Right hindlimb (tissue), 1 donor: ENCODE measurements at regions not wholly inside any gene's neighbourhood (a gene's known extent, or its start where the extent isn't known, plus 50 kb on each side); places are given as distances from the start of the nearest gene placed in this dataset.

Experiments
- DNase-seq: peaks from one replicate; pipeline ENCODE4 v3.0.0-alpha.2; 2018

- DNase-seq = no peak
These were observed 223.2 kb upstream of the FOXF1 start for GRCh38 chr16:86286991-86287663.

GRCh38 chr16:86287664-86288201 lies 222.6 kb upstream of the FOXF1 start:
- no peak for DNase-seq

DNA sequence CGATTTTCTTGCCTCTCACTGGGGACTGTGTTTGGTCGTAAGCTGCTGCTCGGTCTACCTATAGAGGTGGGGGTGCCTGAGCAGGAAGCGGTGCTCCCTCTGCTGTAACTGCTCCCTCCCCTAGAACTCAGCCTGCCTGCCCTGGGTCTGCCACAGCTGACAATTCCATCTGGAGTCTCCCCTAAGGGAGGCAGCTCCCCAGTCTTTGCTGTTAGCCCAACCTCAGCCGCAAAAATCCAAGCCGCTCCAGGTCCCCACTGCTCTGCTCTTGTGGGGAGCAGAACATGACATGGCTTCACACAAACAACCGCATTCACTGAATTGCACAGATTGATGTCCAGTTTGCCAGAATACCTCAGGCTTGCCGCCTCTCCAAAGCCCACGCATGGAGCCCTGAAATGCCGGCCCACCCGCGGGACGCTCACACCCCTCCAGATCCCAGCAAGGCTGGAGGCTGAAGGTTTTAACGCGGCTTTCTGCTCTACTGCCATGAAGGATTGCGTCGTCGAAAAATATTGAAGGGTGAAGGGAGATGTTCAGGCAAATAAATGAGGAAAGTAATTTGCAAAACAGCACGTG lies 221.5 kb upstream of the FOXF1 start:
- no peak for DNase-seq

- DNase-seq = no peak
These were observed 221.0 kb upstream of the FOXF1 start for GRCh38 chr16:86289304-86289703.

GRCh38 chr16:86289907-86290306 lies 220.4 kb upstream of the FOXF1 start:
- no peak for DNase-seq

DNA sequence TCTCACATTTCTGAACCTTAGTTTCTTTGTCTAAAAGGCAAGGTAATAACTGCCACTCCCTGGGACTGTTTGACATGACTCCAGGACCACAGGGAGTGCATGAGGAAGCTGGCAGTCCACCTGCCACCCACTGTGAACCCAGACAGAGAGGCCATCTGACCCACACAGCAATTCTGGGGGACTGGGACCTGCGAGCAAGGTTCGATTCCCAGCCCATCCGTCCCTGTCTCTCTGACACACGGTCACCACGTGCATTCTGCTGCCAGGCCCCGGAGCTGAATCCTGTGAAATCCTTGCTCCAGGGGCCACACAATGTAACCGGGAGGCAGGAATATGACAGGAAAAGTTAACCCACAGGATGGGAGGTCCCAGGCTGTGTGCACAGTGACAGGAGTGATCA lies 218.8 kb upstream of the FOXF1 start:
- no peak for DNase-seq

- DNase-seq = no peak
These were observed 218.1 kb upstream of the FOXF1 start for GRCh38 chr16:86292171-86292775.

DNA sequence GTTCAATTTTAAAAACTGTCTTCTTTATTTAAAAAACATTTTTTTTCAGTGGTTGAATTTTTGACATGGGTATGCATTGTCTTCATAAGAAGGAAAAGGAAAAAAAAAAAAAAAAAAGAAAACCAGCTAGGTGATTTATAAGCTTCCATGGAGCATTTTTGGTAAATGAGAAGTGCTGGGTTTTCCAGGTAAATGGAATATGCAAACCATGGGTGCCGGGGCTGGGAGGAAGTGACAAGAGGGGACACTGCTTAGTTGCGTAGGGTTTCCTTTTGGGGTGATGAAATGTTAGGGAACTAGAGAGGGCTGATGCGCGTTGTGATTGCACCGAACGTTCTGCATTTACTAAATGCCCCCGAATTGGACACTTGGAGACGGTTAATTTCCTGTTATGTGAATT lies 217.4 kb upstream of the FOXF1 start:
- DNase-seq = no peak

- DNase-seq = no peak
These were observed 216.4 kb upstream of the FOXF1 start for GRCh38 chr16:86293906-86294305.

- DNase-seq = no peak
These were observed 215.7 kb upstream of the FOXF1 start for GRCh38 chr16:86294535-86295196.

- DNase-seq = no peak
These were observed 214.1 kb upstream of the FOXF1 start for GRCh38 chr16:86296256-86296655.

GRCh38 chr16:86297391-86297790 lies 212.9 kb upstream of the FOXF1 start:
- no peak for DNase-seq

GRCh38 chr16:86297866-86298757 lies 212.2 kb upstream of the FOXF1 start:
- DNase-seq = no peak

- no peak for DNase-seq
These were observed 211.6 kb upstream of the FOXF1 start for GRCh38 chr16:86298758-86299134.

DNA sequence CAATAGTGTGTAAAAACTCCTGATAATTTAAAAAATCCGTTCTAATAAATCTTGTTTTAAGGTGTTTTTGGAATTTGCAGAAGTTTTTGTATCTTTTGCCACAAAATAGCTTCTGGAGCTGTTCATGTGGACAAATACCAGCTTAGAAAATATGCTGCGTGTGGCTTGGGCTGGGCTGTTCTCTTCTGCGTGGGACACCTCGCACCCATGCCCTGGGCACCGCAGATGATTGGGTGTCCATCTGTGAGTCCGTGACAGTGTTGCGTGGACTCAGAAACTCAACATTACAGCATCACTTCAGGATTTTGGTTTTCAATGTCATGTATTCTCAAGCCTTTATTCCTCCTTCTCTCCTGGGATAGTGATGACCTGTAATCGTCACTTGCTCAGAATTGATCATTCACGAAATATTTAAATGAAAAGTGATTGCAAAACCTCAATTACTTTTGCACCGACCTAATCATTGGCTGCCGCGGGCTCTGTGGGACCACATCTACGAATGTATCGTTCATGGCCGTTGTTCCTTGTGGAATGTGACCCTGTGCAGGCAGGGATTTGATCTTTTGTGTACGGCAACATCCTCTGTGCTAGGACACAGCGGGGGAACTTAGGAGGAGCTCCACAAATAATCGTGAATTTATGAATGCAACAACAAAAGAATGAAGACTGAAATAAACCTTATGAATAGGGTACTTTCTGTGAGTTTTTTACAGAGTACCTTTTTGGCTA lies 210.3 kb upstream of the FOXF1 start:
- no peak for DNase-seq

- DNase-seq = no peak
These were observed 209.4 kb upstream of the FOXF1 start for GRCh38 chr16:86300746-86301481.

GRCh38 chr16:86302421-86303109 lies 207.8 kb upstream of the FOXF1 start:
- DNase-seq = no peak

- DNase-seq = no peak
These were observed 206.3 kb upstream of the FOXF1 start for GRCh38 chr16:86303787-86304678.

- no peak for DNase-seq
These were observed 205.5 kb upstream of the FOXF1 start for GRCh38 chr16:86304868-86305267.

DNA sequence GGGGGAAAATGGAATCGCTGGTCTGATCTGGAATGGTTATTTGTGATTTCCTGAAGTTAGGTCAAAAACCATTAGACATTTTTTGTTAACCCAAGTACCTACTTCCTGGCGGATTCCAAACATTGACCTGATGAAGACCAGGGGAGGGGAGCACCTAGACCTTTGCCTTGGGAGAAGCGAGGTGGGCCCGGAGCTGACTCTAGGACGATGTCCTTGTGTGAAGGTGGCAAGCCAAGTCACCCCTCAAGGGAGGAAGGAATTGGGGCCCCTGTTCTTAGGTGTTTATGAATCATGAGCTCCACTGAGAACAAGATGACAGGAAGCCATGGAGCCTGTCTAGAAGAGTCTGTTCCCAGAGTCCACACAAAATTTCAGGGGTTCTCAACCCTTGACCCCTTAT lies 204.9 kb upstream of the FOXF1 start:
- no peak for DNase-seq
